Astrocyte (in vitro differentiated cells and primary cell): ENCODE measurements at regions not wholly inside any gene's neighbourhood (a gene's known extent, or its start where the extent isn't known, plus 50 kb on each side); places are given as distances from the start of the nearest gene placed in this dataset.

Source experiments
- DNase-seq: peaks from one replicate; pipeline ENCODE4 v3.0.0-alpha.2; 2010; ENCODE audit warnings: low read depth
- FAIRE-seq: peaks from 2 replicates; lab custom pipeline; 2011; peaks lifted over from hg19 to GRCh38; lab: Jason Lieb, UNC
- H2AFZ ChIP-seq: 2 replicates; pipeline ENCODE4 v1.6.0; 2012; ENCODE audit warnings: low read depth, low read length, inconsistent platforms
- H3K27ac ChIP-seq: 2 replicates; pipeline ENCODE4 v1.5.1; 2011; ENCODE audit warnings: low read depth, low read length, inconsistent platforms
- H3K27me3 ChIP-seq: 2 replicates; pipeline ENCODE4 v1.6.0; 2011; ENCODE audit warnings: low read length, inconsistent platforms; ENCODE audit not compliant: insufficient read depth
- H3K36me3 ChIP-seq: 2 replicates; pipeline ENCODE4 v1.5.1; 2011; ENCODE audit warnings: low read length, inconsistent platforms; ENCODE audit not compliant: insufficient read depth
- H3K4me1 ChIP-seq: 2 replicates; pipeline ENCODE4 v1.5.1; 2011; ENCODE audit warnings: low read length, inconsistent platforms; ENCODE audit not compliant: insufficient read depth
- H3K4me2 ChIP-seq: 2 replicates; pipeline ENCODE4 v1.6.0; 2012; ENCODE audit warnings: low read length, inconsistent platforms
- H3K4me3 ChIP-seq: 2 replicates; pipeline ENCODE4 v1.5.1; 2011; ENCODE audit warnings: low read depth, mild to moderate bottlenecking, low read length, inconsistent platforms; ENCODE audit not compliant: insufficient read depth
- H3K79me2 ChIP-seq: 2 replicates; pipeline ENCODE4 v1.6.0; 2012; ENCODE audit warnings: mild to moderate bottlenecking, low read length, inconsistent platforms; ENCODE audit not compliant: insufficient read depth
- H3K9ac ChIP-seq: 2 replicates; pipeline ENCODE4 v1.6.0; 2012; ENCODE audit warnings: mild to moderate bottlenecking, low read length, inconsistent platforms
- H3K9me3 ChIP-seq: 2 replicates; pipeline ENCODE4 v1.5.1; 2012; ENCODE audit warnings: low read depth, mild to moderate bottlenecking, low read length, inconsistent platforms; ENCODE audit not compliant: insufficient read depth
- H4K20me1 ChIP-seq: 2 replicates; pipeline ENCODE4 v1.6.0; 2012; ENCODE audit warnings: low read length, inconsistent platforms; ENCODE audit not compliant: insufficient read depth
- H3K27ac Mint-ChIP-seq: one replicate; pipeline ENCODE4 v1.8.0; 2021; ENCODE audit warnings: mild to moderate bottlenecking, mixed read lengths; ENCODE audit not compliant: unreplicated experiment
- H3K27me3 Mint-ChIP-seq: one replicate; pipeline ENCODE4 v1.8.0; 2021; ENCODE audit warnings: low read depth, mixed read lengths; ENCODE audit not compliant: unreplicated experiment
- H3K36me3 Mint-ChIP-seq: one replicate; pipeline ENCODE4 v1.8.0; 2021; ENCODE audit warnings: low read depth, mixed read lengths; ENCODE audit not compliant: unreplicated experiment
- H3K4me1 Mint-ChIP-seq: one replicate; pipeline ENCODE4 v1.8.0; 2021; ENCODE audit warnings: low read depth, mixed read lengths; ENCODE audit not compliant: unreplicated experiment
- H3K4me3 Mint-ChIP-seq: one replicate; pipeline ENCODE4 v1.8.0; 2021; ENCODE audit warnings: mild to moderate bottlenecking, moderate library complexity, mixed read lengths; ENCODE audit not compliant: unreplicated experiment
- H3K9me3 Mint-ChIP-seq: one replicate; pipeline ENCODE4 v1.8.0; 2021; ENCODE audit warnings: mild to moderate bottlenecking, mixed read lengths; ENCODE audit not compliant: unreplicated experiment
- EZH2 ChIP-seq: IDR thresholded peaks from 2 replicates; pipeline ENCODE4 v1.6.1; 2012; ENCODE audit warnings: mild to moderate bottlenecking, low read length, inconsistent platforms; ENCODE audit not compliant: insufficient read depth
- TF ChIP-seq, protein P1 (sequence below): IDR thresholded peaks from 2 replicates; pipeline ENCODE4 v1.5.1; 2011; ENCODE audit warnings: low read depth, mild to moderate bottlenecking, inconsistent platforms, low read length, moderate library complexity; ENCODE audit not compliant: insufficient read depth

GRCh38 chr1:104929280-104929679, 1179.6 kb downstream of the AMY1C start:
- no peaks in the 10 kb centered on the region for H3K36me3 Mint-ChIP-seq

DNA sequence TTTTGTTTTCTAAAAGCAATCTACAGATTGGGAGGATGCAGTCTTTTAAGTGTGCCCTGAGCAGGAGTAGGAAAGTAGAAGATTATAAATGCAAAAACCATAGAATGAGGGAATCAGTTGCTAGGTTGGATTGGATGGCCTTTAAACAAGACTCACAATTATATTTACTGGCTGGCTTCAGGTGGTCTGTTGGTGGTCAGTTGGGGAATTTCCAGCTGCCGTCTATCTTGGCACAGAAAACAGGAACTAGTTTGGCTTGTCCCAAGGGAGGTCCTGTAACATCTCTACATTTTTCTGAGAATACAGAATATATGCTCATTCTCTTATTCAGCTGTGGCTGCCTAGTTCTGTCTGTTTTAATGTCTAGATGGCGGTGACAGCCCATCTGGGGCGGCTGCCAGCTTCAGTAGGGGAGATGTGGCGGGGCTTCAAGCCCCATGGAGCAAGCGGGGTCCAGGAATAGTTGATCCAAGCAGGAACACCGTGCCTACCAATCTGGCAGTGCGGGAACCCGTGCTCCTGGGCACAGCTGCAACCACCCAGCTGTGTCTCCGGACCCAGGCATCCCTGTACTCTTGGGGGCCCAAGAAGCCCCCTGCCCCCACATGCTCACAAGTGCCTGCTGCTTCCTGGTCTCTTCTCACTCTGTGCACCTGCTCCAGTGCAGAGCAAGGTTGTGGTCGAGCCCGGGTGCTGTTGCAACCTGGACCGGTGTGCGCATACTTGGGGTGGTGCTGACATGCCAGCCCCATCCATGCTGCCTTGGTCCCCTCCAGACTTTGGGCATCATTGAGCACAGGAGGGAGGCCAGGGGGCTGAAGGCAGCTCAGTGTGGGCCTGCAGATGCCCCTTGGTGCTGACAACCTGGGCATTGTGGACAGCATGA, 1182.6 kb downstream of the AMY1C start:
- Histone ChIP-seq H3K27me3 (no peaks in the 10 kb centered on the region), H4K20me1 (no peaks in the 10 kb centered on the region), H3K79me2 (no peaks in the 10 kb centered on the region), H3K9ac (no peak overlapping the region), H3K4me2 (no peak overlapping the region), H3K36me3 (no peaks in the 10 kb centered on the region), H3K9me3 (no peaks in the 10 kb centered on the region), H3K4me1 (no peaks in the 10 kb centered on the region), H3K27ac (no peak overlapping the region), H2AFZ (no peak overlapping the region), H3K4me3 (no peak overlapping the region)
- H3K27me3 Mint-ChIP-seq = peaks cover 3% of the 10 kb centered on the region
- FAIRE-seq = no peak
- no peak overlapping the region for H3K27ac Mint-ChIP-seq
- no peak for TF ChIP-seq EZH2
- TF ChIP-seq, protein P1, sequence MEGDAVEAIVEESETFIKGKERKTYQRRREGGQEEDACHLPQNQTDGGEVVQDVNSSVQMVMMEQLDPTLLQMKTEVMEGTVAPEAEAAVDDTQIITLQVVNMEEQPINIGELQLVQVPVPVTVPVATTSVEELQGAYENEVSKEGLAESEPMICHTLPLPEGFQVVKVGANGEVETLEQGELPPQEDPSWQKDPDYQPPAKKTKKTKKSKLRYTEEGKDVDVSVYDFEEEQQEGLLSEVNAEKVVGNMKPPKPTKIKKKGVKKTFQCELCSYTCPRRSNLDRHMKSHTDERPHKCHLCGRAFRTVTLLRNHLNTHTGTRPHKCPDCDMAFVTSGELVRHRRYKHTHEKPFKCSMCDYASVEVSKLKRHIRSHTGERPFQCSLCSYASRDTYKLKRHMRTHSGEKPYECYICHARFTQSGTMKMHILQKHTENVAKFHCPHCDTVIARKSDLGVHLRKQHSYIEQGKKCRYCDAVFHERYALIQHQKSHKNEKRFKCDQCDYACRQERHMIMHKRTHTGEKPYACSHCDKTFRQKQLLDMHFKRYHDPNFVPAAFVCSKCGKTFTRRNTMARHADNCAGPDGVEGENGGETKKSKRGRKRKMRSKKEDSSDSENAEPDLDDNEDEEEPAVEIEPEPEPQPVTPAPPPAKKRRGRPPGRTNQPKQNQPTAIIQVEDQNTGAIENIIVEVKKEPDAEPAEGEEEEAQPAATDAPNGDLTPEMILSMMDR = no peak
- DNase-seq = no peak
- peaks cover 8% of the 10 kb centered on the region for H3K9me3 Mint-ChIP-seq
- H3K36me3 Mint-ChIP-seq = no peaks in the 10 kb centered on the region
- H3K4me1 Mint-ChIP-seq = no peaks in the 10 kb centered on the region
- no peak overlapping the region for H3K4me3 Mint-ChIP-seq

More at GRCh38 chr1:104929280-104929679, 1179.6 kb downstream of the AMY1C start:
- Mint-ChIP-seq H3K4me1 (no peaks in the 10 kb centered on the region), H3K9me3 (peaks cover 8% of the 10 kb centered on the region), H3K27me3 (peaks cover 3% of the 10 kb centered on the region), H3K4me3 (no peak overlapping the region), H3K27ac (no peak overlapping the region)
- H3K9ac ChIP-seq = no peak overlapping the region
- H3K4me1 ChIP-seq = no peaks in the 10 kb centered on the region
- no peaks in the 10 kb centered on the region for H3K36me3 ChIP-seq
- H2AFZ ChIP-seq = no peak overlapping the region
- H3K4me2 ChIP-seq = no peak overlapping the region
- H3K79me2 ChIP-seq = no peaks in the 10 kb centered on the region
- no peaks in the 10 kb centered on the region for H3K27me3 ChIP-seq
- no peak overlapping the region for H3K4me3 ChIP-seq
- H4K20me1 ChIP-seq = no peaks in the 10 kb centered on the region
- DNase-seq (no peak), FAIRE-seq (no peak)
- no peak overlapping the region for H3K27ac ChIP-seq
- no peaks in the 10 kb centered on the region for H3K9me3 ChIP-seq
- TF ChIP-seq, protein P1 = no peak
- TF ChIP-seq EZH2 = no peak

DNA sequence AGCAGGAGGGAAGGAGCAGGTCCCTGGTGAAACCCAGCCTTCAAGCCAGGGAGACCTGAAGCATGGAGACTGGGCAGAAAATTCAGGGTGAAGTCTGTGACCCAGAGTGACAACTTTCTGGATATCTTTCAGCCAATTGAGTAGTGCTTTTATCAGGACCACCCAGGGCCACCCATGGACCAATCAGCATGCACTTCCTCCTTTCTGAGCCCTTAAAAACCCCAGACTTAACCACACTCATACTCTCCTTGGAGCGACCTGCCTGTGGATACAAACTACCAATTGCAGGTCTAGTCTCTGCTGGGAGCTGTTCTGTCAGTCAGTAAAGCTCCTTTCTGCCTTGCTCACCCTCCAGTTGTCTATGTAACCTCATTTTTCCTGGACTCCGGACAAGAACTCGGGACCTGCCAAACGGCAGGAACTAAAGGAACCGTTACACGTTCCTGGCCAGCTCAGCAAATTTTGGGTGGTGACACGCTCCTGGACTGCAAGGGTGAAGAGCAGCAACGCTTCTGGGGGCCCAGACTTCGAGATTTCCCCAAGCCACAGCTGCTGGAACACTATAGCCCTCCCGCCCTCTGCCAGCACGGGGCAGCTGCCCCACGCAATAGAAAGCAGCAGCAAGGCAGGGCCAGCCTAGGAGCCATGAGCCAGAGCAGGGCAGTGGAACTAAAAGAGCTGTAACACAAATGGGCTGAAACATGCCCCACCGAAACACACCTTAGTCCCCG, 1183.4 kb downstream of the AMY1C start:
- no peaks in the 10 kb centered on the region for H3K4me1 Mint-ChIP-seq
- FAIRE-seq (no peak), DNase-seq (no peak)
- Histone ChIP-seq H3K4me3 (no peak overlapping the region), H3K4me1 (no peaks in the 10 kb centered on the region), H3K27me3 (no peaks in the 10 kb centered on the region), H3K79me2 (no peaks in the 10 kb centered on the region), H3K9me3 (no peaks in the 10 kb centered on the region), H3K9ac (no peak overlapping the region), H3K4me2 (no peak overlapping the region), H4K20me1 (no peaks in the 10 kb centered on the region), H3K27ac (no peak overlapping the region), H3K36me3 (no peaks in the 10 kb centered on the region), H2AFZ (no peak overlapping the region)
- H3K4me3 Mint-ChIP-seq = no peak overlapping the region
- no peaks in the 10 kb centered on the region for H3K36me3 Mint-ChIP-seq
- peaks cover 8% of the 10 kb centered on the region for H3K9me3 Mint-ChIP-seq
- H3K27me3 Mint-ChIP-seq = peaks cover 3% of the 10 kb centered on the region
- no peak for TF ChIP-seq EZH2
- TF ChIP-seq, protein P1 = no peak
- no peak overlapping the region for H3K27ac Mint-ChIP-seq
